Psoas muscle (tissue), 7 donors: ENCODE measurements at regions not wholly inside any gene's neighbourhood (a gene's known extent, or its start where the extent isn't known, plus 50 kb on each side); places are given as distances from the start of the nearest gene placed in this dataset.

ENCODE experiments used
- ATAC-seq, 4 donors: fragments of 200-7000 bp; cut with Tn5 transposase; one replicate each; pipeline ENCODE4 v1.9.1; 2020; ENCODE audit warnings: moderate library complexity in 3 of 4, mild to moderate bottlenecking in 2 of 4
- DNase-seq, 2 donors: peaks; one replicate each; pipeline ENCODE4 v3.0.0-alpha.2; 2020
- H3K27ac ChIP-seq: fragments of 200-600 bp; one replicate; pipeline ENCODE4 v1.8.0; 2022
- H3K27me3 ChIP-seq, 3 donors: fragments of 200-600 bp in 1 of 3; one replicate each; pipeline versions ENCODE4 v1.6.1 to v1.8.0; 2013 to 2022; ENCODE audit warnings: low read length in 2 of 3, mild to moderate bottlenecking in 2 of 3, moderate library complexity in 1 of 3; ENCODE audit not compliant: insufficient read depth in 3 of 3
- H3K36me3 ChIP-seq, 2 donors: fragments of 200-600 bp in 1 of 2; one replicate each; pipeline versions ENCODE4 v1.6.1 to v1.8.0; 2013 to 2022; ENCODE audit warnings: low read depth in 1 of 2, mild to moderate bottlenecking in 1 of 2, moderate library complexity in 1 of 2; ENCODE audit not compliant: insufficient read depth in 1 of 2
- H3K4me1 ChIP-seq: fragments of 200-600 bp; one replicate; pipeline ENCODE4 v1.8.0; 2022
- H3K4me3 ChIP-seq: fragments of 200-600 bp; one replicate; pipeline ENCODE4 v1.8.0; 2022; ENCODE audit warnings: mild to moderate bottlenecking
- H3K9me3 ChIP-seq: fragments of 200-600 bp; one replicate; pipeline ENCODE4 v1.8.0; 2022
- WGBS, 3 donors: extraction: QIAGEN DNeasy Blood & Tissue Kit; methylation state at CpG; one replicate each; pipeline versions ENCODE4 v1.1.6 to v1.1.7; 2013; 5-methylcytosine and 5-hydroxymethylcytosine counted together
- intact Hi-C, 2 donors: fragments of 100-400 bp; cut with DNase I; formaldehyde crosslinking; loops; one replicate each; pipeline versions ENCODE4 v1.11.0 to v1.14.2; 2022
- TF ChIP-seq, protein P1 (sequence below): fragments of 200-600 bp; IDR thresholded peaks from one replicate; pipeline ENCODE4 v1.8.0; 2022; ENCODE audit warnings: antibody characterized with exemption
- donor health status: healthy with polysubstance abuse.
- donor health status: DM: no; HTN: no; CAD: no; lungs with moderate emphysema.
- donor health status: Bipolar disorder and iron deficiency.
- donor health status: healthy.
- donor health status: DM: yes; HTN: yes; CAD: no.
- donor health status: DM: no; HTN: no; CAD: no.
- donor health status: DM: yes; HTN: yes; CAD: no.

DNA sequence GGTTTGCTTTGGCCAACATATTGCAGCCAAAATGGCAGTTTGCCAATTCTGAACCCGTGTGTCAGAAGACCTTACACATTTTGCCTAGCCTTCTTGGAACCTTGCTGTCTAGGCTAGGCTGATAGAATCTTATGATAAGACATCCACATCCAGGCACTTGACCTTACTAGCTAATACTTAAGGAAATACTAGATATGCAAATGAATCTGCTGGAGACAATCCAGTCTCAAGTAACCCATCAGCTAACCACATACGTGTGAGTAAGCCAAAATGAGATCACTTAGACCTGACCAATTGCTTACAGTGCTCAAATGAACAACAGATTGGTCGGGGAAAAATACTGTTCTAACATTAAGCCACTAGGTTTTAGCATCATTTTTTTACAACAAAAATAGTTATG is 1504.6 kb upstream of the CDH9 start:
- H3K36me3 ChIP-seq, result no peaks in the 10 kb centered on the region
- no peak overlapping the region for H3K27ac ChIP-seq
- no peak for ATAC-seq
- no peaks in the 10 kb centered on the region for H3K9me3 ChIP-seq
- H3K4me3 ChIP-seq, result no peak overlapping the region
- intact Hi-C loops, result no loop called here
- 48 to 58% (median 56%) methylated on average over 3 of the region's 3 CpGs for WGBS, 3 donors
- TF ChIP-seq, protein P1, sequence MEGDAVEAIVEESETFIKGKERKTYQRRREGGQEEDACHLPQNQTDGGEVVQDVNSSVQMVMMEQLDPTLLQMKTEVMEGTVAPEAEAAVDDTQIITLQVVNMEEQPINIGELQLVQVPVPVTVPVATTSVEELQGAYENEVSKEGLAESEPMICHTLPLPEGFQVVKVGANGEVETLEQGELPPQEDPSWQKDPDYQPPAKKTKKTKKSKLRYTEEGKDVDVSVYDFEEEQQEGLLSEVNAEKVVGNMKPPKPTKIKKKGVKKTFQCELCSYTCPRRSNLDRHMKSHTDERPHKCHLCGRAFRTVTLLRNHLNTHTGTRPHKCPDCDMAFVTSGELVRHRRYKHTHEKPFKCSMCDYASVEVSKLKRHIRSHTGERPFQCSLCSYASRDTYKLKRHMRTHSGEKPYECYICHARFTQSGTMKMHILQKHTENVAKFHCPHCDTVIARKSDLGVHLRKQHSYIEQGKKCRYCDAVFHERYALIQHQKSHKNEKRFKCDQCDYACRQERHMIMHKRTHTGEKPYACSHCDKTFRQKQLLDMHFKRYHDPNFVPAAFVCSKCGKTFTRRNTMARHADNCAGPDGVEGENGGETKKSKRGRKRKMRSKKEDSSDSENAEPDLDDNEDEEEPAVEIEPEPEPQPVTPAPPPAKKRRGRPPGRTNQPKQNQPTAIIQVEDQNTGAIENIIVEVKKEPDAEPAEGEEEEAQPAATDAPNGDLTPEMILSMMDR, result no peak
- no peaks in the 10 kb centered on the region for H3K27me3 ChIP-seq
- no peak for DNase-seq
- no peaks in the 10 kb centered on the region for H3K4me1 ChIP-seq

DNA sequence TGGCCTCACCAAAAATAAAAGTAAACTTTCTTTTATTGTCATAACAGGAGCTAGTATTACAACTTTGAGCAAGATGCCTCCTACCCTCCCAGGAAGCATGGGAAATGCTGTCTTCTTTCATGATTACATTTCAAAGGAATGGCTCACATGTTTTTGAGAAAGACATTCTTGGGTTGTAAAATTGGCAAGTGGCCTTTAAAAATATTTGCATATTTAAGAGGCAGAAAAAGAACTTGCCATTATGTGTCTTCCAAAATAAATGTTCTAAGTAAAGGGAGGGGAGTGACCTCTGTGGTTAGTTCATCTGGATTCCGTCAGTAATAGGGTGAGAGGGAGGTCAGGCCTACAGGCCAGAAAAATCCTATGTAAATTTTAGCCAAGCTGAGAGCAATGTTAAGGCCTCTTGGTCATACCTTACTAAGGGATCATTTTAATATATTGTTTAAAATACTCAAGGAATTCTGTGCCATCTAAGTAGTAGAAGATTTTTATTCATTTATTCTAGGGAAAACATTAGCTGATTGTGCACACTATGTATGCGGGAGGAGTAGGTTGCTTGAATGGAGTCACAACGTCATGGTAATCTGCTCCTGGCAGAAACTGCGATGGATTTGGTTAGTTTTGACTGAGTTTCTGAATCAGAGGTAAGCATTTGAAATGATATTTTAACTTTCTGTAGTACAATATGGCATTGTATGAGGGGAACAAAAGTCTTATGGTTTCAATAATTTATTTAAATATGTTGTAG is 1485.7 kb upstream of the CDH9 start:
- 59 to 68% (median 62%) methylated on average over 4 of the region's 4 CpGs for WGBS, 3 donors
- no peak for DNase-seq
- intact Hi-C loops, result no loop called here
- no peak overlapping the region for H3K27ac ChIP-seq
- TF ChIP-seq, protein P1, result no peak
- no peak overlapping the region for H3K4me3 ChIP-seq
- H3K27me3 ChIP-seq, result no peaks in the 10 kb centered on the region
- ATAC-seq, result no peak
- H3K36me3 ChIP-seq, result no peaks in the 10 kb centered on the region
- H3K9me3 ChIP-seq, result peaks cover 3% of the 10 kb centered on the region
- no peaks in the 10 kb centered on the region for H3K4me1 ChIP-seq

DNA sequence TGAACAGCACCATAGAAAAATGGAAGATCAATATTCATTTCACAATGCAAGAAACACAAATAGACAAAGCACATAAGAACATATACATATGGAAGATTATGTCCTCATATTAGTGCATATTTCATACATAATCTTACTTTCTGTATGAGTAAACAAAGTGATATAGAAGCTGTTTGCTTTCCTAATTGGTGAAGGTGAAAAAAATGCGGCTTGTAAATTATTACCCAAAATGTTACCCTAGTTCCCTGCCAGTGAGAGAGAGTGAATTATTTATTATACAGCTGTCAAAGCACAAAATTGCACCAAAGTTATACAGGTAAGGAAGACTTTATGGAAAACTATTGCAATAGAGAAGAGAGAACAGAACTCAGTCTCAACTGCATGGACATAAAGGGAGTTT is 1485.0 kb upstream of the CDH9 start:
- ATAC-seq (no peak), DNase-seq (no peak)
- intact Hi-C loops, result no loop called here
- WGBS, 3 donors, result 82 to 94% (median 88%) methylated on average over 1 of the region's 1 CpG
- Histone ChIP-seq H3K4me3 (no peak overlapping the region), H3K4me1 (no peaks in the 10 kb centered on the region), H3K36me3 (no peaks in the 10 kb centered on the region), H3K9me3 (peaks cover 3% of the 10 kb centered on the region), H3K27ac (no peak overlapping the region), H3K27me3 (no peaks in the 10 kb centered on the region)
- TF ChIP-seq, protein P1, result no peak

DNA sequence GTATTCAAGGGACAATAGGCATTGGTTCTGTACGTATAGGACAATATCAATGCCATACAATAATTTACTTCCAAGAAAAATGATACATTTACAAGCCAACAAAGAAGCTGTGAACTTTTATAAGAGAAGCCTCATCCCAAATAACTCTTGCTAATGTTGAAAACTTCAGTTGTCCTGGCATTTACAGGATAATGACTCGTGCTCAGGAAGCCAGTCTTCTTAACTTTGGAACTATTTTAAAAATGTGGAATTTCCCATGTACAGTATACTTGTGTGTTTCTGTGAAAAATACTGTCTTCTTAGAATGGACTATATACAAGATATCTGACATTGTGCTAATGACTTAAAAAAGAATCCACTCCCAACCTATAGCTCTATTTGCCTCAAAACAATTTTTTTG is 1479.3 kb upstream of the CDH9 start:
- 56 to 57% (median 56%) methylated on average over 2 of the region's 2 CpGs for WGBS, 3 donors
- no peaks in the 10 kb centered on the region for H3K27me3 ChIP-seq
- no peak overlapping the region for H3K27ac ChIP-seq
- H3K9me3 ChIP-seq, result peaks cover 3% of the 10 kb centered on the region
- no peaks in the 10 kb centered on the region for H3K36me3 ChIP-seq
- ATAC-seq, result no peak
- DNase-seq, result no peak
- no peaks in the 10 kb centered on the region for H3K4me1 ChIP-seq
- no peak overlapping the region for H3K4me3 ChIP-seq
- TF ChIP-seq, protein P1, result no peak
- intact Hi-C loops, result no loop called here

DNA sequence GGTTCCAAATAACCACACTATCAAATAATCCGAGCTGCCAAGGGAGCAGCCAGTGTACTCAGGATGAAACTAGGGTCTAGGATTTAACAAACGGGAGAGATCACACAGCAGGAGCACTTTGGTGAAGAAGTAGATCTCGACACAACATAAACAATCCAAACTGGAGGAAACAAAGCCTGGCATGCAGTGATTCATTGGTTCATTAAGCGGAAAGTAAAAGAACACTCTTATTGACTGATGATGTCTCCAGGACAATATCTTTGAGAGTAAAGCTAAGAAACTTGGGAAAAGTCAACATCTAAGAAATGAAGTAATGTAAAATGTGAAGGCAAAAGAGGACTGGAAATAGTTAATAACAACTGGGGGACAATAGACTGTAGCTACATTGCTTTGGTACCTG is 1478.3 kb upstream of the CDH9 start:
- Histone ChIP-seq H3K27ac (no peak overlapping the region), H3K27me3 (no peaks in the 10 kb centered on the region), H3K9me3 (no peaks in the 10 kb centered on the region), H3K4me3 (no peak overlapping the region), H3K36me3 (no peaks in the 10 kb centered on the region), H3K4me1 (no peaks in the 10 kb centered on the region)
- TF ChIP-seq, protein P1, result no peak
- 44 to 53% (median 46%) methylated on average over 4 of the region's 4 CpGs for WGBS, 3 donors
- DNase-seq (no peak), ATAC-seq (no peak)
- intact Hi-C loops, result no loop called here
